GM18505 (cell line): ENCODE measurements at regions not wholly inside any gene's neighbourhood (a gene's known extent, or its start where the extent isn't known, plus 50 kb on each side); places are given as distances from the start of the nearest gene placed in this dataset.

Experiments used
- ATAC-seq: cut with Tn5 transposase; IDR thresholded peaks from one replicate; pipeline ENCODE4 v1.9.1; 2021; ENCODE audit not compliant: unreplicated experiment
- POLR2A ChIP-seq: IDR thresholded peaks from 4 replicates; pipeline ENCODE4 v1.6.1; 2011; ENCODE audit warnings: borderline replicate concordance; ENCODE audit not compliant: insufficient read depth, insufficient read length; ENCODE audit errors: extremely low read depth

DNA sequence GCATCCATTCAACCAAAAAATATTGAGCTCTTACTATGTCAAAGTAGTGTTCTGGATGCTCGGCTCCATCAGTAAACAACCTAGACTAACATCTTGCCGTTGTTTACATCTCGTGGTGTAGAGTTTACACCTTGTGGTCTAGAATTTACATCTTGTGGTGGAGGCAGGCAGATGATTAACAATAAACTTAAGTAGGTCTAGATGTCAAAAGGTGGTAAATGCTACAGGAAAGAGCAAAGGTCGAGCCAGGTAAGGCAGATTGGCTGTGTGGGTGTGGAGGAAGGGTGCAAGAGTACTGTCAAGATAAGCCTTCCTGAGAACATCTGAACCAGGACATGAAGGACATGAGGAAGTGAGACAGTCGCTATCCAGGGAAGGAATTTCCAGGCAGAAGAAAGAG, 88.4 kb upstream of the ESR1 start:
- ATAC-seq = no peak
- TF ChIP-seq POLR2A = no peak

DNA sequence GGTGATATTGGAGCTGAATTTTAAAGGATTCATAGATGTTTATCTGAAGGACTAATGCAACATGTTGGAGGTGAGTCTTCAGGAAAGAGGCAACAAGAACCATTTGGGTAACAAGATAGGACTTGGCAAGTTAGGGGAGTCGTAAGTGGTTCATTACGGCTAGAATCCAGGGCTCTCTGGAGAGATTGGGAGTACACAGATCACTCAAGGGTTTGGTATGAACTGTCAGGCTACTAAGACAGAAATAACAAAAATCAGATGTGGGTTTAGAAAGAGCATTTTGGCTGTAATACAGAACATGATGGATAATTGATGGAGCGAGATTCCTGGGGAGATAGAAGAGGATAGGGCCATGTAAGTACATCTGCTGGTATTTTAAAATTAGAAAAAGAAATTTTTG, 86.3 kb upstream of the ESR1 start:
- no peak for ATAC-seq
- TF ChIP-seq POLR2A = no peak

DNA sequence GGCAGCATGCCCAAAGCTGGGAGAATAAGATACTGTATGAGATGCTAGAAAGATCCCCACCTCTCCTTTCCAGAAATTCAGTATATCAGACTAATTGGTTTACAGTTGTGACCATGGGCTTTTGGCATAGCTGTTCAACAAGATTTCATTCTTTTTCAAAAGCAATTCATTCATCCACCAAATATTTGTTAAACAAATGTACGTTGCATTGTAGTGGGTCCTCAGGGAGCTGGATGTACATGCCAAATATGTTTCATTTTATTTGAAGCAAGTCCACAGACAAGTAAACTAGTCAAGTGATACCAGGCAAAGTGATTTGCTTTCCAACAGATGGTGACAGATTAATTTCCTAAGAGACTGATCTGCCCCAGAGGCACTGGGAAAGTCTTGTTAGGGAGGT, 85.8 kb upstream of the ESR1 start:
- no peak for ATAC-seq
- TF ChIP-seq POLR2A = no peak

DNA sequence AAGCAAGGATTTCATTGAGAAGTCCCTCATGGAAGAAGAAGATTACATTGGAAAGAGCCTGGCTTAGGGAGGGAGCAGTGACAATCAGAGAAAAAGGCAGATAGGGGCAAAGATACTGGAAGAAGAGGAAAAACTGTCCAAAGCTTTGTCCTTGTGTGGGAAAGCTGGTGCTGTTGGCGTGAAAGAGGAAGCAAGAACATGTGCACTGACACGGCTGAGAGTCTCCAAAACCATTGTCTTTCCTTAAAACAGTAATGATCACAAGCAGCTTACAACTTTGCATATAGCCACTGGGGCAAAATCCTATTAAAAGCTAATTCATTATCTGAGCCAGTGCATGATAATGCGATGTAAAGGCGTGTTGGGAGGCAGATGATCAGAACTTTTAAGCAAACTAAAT, 85.1 kb upstream of the ESR1 start:
- TF ChIP-seq POLR2A = no peak
- ATAC-seq = no peak

DNA sequence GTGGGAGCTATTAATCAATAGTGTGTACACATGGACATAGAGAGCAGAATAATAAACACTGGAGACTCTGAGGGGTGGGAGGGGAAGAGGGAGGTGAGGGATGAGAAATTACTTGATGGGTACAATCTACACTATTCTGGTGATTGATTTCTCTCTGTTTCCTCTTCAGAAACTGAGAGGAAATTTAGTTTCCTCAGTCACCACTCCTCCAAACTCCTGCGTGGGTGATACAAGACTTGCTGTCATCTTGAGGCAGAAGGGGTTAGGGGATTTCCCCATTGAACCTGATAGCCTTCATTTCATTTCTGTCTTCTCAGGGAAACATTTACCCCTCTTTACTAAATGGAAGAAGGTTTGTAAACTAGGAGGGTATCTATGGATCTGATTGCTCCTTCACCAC, 84.3 kb upstream of the ESR1 start:
- peak; percentile 86 for ATAC-seq

DNA sequence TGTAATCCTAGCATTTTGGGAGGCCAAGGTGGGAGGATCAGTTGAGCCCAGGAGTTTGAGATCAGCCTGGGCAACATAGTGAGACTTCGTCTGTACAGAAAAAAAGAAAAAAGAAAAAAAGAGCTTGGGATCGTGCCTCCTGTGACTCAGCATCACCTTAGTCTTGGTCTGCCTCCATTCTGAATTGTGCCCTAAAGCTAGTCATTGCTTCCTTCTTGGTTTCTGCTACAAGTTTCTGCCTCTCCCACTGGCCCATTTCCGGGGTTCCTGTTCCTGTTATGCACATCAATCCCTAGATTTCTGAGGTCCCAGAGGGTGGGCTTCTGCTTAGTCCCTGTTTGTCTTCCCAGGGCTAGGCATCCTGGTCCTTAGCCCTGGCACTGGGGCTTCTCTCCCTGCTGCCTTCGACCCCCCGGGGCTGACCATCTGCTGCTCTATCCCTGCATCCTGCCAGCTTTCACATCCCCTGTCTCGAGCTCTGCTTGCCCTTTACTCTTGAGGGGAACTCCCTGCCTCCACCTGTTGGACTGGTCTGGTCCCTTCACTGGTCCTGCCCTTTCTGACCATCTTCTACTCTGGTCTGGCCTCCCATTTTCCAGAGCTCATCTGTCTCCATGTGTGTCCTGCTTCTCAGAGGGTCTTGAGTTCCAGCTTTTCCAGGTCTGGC, 77.5 kb upstream of the ESR1 start:
- no peak for ATAC-seq
- TF ChIP-seq POLR2A = no peak

More for the DNA sequence above, 84.3 kb upstream of the ESR1 start:
- TF ChIP-seq POLR2A = no peak

DNA sequence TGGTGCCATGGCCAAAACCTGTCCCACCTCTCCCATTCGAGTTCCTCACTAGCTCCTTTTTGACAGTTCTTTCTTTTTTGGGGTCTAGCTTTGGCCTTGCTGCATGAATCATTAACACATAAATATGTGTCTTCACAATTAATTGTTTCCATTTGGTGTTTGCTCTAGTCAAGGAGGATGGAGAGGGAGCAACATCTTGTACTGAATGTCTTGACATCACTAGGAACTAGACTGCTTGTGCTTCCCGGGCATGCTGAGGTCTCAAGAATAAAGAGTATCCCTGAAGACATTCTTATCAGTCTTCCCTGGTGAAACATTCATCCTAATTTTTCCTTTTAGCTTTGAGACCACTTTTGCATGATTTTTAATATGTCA, 77.0 kb upstream of the ESR1 start:
- no peak for ATAC-seq
- no peak for TF ChIP-seq POLR2A

DNA sequence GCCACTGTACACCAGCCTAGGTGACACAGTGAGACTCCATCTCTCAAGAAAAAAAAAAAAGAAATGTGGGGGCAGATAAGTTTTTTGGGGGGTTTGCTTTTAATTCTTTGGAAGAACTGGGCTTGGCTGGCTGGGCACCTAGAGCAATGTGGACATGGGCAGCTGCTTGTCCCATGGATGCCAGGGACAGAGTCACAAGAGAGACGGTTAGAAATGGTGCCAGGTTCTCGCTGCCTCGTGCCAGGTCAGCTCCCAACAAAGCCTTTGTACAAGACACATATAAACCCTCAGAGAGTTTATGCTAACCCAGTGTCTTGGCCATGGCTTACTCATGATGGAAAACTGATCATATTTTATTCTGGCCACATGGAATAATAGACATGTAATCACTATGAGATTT, 76.2 kb upstream of the ESR1 start:
- ATAC-seq = no peak
- TF ChIP-seq POLR2A = no peak

DNA sequence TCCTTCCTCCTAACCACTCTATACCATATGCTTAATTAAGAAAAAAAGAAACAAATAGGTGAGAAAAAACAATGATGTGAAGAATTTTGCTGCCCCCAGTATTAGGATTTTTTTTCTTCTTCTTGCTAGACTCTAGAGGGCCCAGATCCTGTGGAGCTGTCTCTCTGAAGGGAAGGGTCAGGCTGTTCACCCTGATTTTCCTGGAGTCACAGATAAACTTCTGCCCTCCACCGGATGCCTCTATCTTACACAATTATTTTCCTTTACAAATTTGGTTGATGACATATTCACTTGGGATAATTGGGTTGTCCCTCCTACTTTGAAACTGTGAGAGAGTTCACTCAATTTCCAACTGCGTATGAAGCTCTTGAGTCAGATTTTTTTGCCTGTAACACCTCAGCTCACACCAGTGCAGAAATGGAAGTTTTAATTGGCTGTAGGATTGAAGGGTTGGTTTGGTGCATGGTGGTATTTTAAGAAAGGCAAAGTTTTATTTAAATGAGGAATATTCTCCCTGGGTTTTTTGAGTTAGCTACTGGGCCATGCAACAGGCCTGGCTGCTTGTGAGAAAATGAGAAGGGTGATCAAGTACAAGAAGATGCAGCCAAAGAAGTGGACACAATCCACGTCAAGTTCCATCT, 73.7 kb upstream of the ESR1 start:
- ATAC-seq = no peak
- TF ChIP-seq POLR2A = no peak

DNA sequence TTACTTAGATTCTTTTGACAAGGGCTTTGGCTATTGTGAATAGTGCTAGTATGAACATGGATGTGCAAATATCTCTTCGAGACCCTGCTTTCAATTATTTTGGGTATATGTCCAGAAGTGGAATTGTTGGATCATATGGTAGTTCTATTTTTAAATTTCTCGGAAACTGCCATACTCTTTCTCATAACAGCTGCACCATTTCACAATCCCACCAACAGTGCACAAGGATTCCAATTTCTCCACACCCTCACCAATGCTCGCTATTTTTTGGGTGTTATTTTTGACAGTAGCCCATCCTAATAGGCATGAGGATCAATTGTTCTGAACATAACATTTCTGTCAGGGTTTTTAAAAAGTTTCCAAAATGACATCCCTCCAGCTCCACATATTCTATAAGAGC, 69.2 kb upstream of the ESR1 start:
- TF ChIP-seq POLR2A = no peak
- no peak for ATAC-seq

DNA sequence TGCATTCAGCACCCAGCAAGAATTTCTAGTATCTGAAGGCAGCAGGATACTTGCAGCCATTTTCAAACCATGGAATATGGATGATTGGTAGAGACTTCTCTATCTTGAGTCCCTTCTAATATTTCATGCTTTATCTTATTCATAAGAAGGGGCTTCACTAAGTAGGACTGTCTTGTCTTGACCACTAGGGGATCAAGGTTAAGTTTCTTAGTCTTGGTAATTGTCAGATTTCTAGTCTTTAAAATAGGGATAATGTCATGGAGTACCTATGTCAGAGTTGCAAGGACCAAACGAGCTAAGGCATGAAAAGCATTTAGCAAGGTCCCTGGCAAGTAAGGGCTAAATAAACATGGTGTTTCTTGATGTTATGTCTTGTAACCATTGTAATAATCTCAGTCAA, 68.5 kb upstream of the ESR1 start:
- ATAC-seq = no peak
- no peak for TF ChIP-seq POLR2A

DNA sequence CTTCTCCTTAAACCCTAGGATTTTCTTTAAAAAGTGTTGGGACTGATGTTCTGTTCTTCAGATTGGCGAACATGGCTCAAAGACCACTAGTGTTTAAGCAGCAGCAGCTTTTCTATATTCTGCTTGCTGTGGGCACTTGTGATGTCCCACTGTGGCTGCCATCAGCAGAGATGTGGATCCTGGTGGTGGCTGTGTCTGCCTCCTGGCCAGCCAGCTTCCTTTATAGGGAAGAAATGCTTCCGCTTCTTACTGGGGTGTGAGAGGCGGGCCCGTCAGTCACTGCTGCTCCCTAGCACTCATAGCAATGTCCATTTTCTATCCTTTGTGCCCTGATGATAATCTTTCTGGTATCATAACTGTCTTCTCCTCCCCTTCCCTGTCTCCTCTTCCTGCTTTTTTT, 66.7 kb upstream of the ESR1 start:
- no peak for ATAC-seq
- TF ChIP-seq POLR2A = no peak

DNA sequence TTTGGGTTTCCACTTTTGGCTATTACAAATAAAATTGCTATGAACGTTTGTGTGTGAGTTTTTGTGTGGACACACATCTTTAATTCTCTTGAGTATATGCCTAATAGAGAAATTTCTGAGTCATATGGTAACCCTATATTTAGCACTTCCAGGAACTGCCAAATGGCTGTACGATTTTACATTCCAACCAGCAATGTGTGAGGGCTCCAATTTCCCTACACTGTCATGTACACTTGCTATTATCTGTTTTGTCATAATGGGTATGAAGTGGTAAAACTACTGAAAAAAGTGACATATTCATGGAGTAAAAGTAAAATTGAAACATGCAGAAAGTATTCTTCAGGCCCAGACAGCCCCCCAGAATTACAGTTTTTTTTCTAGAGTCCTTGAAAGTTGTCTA, 59.6 kb upstream of the ESR1 start:
- TF ChIP-seq POLR2A = no peak
- ATAC-seq = no peak

DNA sequence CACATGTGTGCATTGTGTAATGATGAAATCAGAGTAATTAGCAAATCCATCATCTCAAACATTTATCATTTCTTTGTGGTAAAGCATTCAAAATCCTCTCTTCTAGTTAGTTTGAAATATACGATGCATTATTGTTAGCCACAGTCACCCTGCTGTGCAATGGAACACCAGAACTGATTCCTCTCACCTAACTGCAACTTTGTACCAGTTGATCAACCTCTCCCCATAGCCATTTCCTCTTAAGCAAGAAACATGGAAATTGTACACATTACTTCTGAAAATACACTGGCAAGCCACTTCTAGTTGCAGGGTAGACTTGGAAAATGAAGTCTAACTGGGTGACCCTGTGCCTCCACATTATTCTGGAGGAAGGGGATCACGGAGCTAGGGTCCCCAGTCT, 58.1 kb upstream of the ESR1 start:
- no peak for ATAC-seq
- no peak for TF ChIP-seq POLR2A

DNA sequence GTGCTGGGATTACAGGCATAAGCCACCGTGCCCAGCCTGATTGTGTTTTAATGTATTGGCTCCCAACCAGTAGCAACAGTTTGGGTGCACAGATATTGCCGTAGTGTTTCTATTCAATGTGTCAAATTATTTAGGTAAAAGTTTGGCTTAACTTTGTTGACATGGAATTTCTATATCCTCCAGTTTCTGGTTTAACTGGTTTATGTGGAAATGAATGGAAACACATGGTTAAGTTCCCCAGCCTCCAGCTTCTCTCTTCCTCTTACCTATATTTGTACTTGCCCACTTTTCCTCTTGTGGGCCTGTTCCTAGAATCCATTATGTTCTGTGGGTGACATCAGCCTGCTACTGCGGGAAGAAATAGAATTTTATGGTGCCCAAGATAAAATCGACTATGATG, 53.9 kb upstream of the ESR1 start:
- TF ChIP-seq POLR2A = no peak
- no peak for ATAC-seq
